Left colon (tissue), 2 donors: ENCODE measurements at regions not wholly inside any gene's neighbourhood (a gene's known extent, or its start where the extent isn't known, plus 50 kb on each side); places are given as distances from the start of the nearest gene placed in this dataset.

Experiments used
- ATAC-seq: fragments of 200-7000 bp; cut with Tn5 transposase; one replicate; pipeline ENCODE4 v1.9.1; 2020; ENCODE audit warnings: mild to moderate bottlenecking, moderate library complexity
- DNase-seq, 2 donors: peaks; one replicate each; pipeline ENCODE4 v3.0.0-alpha.2; 2020
- intact Hi-C, 2 donors: fragments of 100-400 bp; cut with DNase I in 1 of 2; cut with micrococcal nuclease in 1 of 2; formaldehyde crosslinking; loops; one replicate each; pipeline versions ENCODE4 v1.11.2 to v1.14.0; 2022; cut with DNase I, micrococcal nuclease
- donor health status: DM: no; HTN: no; CAD: no.
- donor health status: DM: yes; HTN: yes; CAD: no.

DNA sequence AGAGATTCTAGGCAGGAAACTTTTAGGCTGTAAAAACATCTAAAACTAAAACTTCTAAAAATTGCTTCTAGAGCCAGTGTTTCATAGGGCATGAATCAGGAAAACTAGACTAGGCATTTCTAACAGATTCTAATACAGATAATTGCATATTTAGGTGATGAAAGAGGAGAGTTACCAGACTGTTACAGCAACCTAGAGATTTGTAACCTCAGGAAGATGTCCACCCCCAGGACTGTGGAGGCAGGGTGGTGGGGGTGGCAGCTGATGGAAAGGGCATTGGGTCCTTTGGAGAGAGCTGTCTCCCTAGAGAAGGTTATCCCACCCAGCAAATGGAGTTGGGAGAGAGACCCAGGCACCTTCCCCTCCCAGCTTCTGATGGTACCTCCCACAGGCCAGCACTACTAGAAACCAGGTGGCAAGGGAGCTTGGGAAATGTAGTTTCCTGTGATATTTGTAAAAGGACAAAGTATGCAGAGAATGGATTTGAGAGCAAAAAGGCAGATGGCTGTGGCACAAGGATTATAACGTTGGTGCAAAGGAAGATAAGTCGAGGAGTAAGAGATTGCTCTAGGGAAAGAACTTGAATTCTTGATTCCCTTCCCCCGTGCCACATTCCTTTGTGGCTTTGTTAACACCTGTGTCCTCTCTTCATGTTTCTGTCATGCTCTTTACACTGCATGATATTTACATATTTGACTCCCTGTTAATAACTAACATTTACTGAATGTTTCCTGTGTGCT lies 75.6 kb upstream of the MGAT5 start:
- DNase-seq (no peak), ATAC-seq (no peak)
- intact Hi-C loops: no loop called here

DNA sequence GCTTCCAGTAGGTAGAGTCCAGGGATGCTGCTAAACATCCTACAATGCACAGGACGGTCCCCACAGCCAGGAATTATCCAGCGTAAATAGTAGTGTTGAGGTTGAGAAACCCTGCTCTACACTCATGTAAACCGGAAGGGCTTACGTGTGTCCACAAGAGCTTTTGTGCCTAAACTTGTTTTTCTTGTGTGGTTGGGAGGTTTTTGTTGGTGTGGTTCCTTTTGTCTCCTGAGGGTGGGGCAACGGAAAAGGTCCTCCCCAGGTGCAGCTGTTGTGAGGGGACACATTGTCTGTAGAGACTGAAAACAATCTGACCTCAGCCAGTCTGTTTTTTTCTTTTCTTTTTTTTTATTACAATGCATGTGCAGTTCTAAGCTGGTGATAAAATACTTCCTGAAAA lies 72.7 kb upstream of the MGAT5 start:
- peak; percentile 42 for ATAC-seq
- intact Hi-C loops: no loop called here
- no peak for DNase-seq

DNA sequence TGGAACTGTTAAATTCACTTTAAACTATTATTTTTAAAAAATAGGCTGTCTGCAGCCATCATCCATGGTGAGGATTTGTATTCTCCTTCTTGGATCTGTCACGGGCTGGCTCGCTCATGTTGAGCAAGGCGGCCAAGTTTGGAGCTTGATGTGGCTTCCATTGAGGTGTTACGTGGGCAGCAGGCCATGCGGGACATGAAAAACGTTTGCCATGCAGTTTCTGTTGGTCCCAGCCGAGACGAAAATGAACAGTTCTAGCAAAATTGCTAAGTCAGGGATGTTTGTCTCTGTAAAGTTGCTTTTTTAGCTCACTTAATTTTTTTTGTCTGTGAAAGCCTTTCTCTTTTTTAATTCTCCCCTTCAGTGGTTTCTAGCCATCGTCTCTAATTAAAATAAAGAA lies 70.2 kb upstream of the MGAT5 start:
- ATAC-seq (no peak), DNase-seq (no peak)
- intact Hi-C loops: no loop called here

DNA sequence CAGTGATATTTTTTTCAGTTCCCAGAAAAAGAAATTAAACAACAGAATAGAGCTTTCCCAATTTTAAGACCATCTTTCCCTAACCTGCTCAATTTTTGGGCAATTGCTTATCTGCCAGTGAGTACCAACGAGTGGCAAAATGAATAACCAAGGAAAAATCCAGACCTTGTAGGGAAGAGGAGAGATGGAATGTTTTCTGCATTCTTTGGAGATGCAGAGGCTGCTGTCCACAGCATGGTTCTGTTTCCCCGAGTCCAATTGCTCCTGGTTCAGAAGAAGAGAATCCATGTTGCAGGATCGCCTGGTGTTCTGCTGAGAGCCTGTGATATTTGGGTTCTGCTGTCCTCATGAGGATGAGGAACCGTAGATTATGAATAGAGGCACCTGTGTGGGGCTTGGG lies 68.2 kb upstream of the MGAT5 start:
- ATAC-seq (no peak), DNase-seq (no peak)
- intact Hi-C loops: no loop called here

DNA sequence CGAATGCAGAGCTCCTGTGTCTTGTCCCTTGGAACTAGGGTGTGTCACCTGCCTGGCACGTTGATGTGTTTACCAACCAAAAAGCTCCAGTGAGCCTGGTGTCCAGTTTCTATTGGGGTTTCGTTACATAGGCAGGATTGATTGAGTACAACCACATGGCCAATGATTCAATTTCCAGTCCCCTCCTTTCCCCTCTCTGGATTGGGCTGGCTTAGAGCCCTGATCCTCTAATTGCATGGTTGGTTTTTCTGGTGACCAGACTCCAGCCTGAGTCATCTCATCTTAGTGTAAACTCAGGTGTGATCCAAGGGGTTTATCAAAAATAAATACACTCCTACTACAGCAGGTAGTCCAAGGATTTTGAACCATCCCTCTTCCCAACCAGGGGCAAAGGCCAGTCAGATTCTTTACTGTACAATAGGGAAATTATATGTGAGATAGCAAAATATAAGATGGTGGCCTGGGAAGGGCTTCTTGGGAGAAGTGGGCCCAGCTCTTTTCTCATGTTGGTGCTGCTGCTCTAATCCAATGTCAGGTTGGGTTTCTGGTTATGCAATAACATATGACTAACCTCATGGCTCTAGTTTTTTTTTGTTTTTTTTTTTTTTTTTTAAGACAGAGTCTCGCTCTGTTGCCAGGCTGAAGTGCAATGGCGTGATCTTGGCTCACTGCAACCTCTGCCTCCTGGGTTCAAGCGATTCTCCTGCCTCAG lies 64.7 kb upstream of the MGAT5 start:
- intact Hi-C loops: no loop called here
- peak in 1 of 2 donors; percentile 31 for DNase-seq
- peak; percentile 94 for ATAC-seq

DNA sequence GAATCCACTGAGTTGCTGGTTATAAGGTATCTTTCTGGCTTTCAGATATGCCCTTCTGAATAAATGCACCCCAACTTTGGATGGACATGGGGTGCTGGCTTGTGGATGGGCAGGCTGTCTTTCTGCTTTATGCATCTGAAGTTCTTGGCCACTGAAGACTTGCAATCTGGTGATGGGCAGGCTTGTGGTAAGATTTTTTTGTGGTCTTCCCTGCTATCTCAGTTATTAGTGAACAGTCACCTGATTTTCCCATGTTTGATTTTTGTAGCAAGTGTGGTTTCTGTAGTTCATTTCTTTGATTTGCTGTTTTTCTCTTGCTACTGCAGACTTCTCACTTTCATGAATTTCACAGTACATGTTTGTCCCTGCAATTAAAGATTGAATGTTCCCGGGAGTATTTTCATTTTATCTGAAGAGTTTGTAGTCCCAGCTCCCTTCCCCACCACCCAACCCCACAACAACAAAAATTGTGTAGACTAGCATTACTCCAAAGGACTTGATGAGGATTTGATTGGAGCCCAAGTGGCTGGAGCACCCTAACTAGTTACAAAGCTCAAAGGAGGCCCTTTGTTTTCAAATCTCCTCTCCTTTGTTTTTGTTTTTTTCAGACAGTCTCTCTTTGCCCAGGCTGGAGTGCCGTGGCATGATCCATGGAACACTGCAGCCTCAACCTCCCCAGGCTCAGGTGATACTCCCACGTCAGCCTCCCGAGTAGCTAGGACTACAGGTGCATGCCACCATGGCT lies 63.6 kb upstream of the MGAT5 start:
- no peak for ATAC-seq
- intact Hi-C loops: no loop called here
- DNase-seq: no peak

DNA sequence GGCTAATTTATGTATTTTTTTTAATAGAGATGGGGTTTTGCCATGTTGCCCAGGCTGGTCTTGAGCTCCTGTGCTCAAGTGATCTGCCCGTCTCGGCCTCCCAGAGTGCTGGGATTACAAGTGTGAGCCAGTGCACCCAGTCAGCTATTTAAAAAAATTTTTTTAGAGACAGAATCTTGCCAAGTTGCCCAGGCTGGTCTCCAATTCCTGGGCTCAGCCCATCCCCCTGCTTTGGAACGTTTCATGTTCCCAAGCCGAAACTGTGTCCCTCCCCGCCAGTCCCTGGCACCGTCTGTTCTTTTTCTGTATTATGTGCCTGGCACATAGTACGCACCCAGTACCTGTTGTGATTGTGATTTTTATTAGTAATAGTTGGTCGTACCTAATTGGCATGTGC lies 63.1 kb upstream of the MGAT5 start:
- DNase-seq (no peak), ATAC-seq (no peak)
- intact Hi-C loops: no loop called here

DNA sequence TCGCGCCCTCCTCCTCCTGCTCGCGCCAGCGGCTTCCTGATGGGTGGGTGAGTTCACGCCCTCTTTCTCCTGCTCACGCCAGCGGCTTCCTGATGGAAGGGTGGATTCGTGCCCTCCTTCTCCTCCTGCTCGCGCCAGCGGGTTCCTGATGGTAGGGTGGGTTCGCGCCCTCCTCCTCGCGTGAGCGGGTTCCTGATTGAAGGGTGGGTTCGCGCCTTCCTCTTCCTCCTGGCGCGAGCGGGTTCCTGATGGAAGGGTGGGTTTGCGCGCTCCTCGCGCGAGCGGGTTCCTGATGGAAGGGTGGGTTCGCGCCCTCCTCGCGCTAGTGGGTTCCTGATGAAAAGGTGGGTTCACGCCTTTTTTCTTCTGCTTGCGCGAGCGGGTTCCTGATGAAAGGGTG lies 62.0 kb upstream of the MGAT5 start:
- no peak for ATAC-seq
- no peak for DNase-seq
- intact Hi-C loops: no loop called here

DNA sequence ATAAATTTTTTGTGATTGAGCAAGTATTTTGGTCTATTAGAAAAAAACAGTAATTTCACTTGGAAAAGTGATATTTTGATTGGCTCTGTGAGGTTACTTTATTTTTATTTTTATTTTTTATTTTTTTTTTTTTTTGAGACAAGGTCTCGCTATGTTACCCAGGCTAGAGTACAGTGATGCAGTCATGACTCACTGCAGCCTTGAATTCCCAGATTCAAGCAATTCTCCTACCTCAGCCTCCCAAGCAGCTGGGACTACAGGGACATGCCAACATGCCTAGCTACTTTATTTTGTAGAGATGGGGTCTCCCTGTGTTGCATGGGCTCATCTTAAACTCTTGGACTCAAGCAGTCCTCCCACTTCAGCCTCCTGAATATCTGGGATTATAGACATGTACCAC lies 60.9 kb upstream of the MGAT5 start:
- ATAC-seq (no peak), DNase-seq (no peak)
- intact Hi-C loops: no loop called here

DNA sequence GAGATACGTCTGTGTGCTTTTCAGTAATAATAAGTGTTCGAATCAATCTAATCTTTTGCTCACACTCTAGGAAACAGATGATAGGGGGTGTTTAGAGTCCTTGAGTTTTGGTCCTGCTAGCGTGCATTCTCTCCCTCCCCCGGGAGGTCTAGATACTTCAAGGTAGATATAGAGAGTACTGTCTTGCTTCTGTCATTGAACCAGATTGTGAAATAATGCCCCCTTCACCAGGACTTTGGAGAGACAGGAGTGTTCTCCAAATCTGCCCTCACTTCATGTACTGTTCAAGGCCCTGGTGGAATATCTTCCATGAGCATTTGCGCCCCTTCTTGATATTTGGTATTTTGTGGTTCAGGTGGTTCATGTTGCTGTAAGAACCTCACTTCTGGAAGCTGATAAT lies 59.4 kb upstream of the MGAT5 start:
- intact Hi-C loops: no loop called here
- DNase-seq (no peak), ATAC-seq (no peak)

DNA sequence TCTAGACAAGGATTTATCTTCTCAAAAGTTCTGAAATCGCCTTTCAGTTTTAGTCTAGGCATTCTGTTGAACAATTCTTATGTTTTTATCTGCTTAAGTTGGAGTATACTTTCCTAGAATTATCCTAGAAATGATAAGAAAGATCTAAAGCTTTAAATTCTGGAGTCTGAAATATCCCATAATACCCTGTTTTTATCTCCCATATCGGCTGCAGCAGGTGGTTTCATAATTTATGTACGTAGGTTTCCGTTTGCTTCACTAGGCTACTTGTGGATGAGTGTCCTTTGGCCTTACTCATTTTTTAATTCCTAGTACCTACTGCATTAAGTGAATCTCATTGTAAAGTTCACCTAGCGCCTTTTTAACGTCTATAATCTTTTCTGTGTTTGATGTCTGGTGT lies 58.5 kb upstream of the MGAT5 start:
- ATAC-seq (no peak), DNase-seq (no peak)
- intact Hi-C loops: no loop called here

DNA sequence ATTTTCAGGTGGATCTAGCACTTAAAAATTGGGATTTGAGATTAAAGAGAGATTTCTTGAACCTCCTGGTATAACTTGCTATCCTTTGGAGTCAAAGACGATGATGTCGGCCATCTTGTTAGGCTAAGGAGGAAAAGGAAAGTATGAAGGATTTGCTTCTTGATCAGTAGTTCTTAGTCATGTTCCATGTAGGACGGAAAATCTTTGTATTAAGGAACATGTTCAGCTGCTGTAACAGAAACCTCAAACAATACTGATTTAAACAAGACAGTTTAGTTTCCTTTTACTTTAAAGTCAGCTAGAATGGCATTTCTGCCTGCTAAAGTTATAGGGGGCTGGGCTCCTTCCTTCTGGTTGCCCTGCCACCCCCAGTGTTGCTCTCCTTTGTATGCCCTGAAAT lies 56.4 kb upstream of the MGAT5 start:
- DNase-seq: no peak
- no peak for ATAC-seq
- intact Hi-C loops: no loop called here

DNA sequence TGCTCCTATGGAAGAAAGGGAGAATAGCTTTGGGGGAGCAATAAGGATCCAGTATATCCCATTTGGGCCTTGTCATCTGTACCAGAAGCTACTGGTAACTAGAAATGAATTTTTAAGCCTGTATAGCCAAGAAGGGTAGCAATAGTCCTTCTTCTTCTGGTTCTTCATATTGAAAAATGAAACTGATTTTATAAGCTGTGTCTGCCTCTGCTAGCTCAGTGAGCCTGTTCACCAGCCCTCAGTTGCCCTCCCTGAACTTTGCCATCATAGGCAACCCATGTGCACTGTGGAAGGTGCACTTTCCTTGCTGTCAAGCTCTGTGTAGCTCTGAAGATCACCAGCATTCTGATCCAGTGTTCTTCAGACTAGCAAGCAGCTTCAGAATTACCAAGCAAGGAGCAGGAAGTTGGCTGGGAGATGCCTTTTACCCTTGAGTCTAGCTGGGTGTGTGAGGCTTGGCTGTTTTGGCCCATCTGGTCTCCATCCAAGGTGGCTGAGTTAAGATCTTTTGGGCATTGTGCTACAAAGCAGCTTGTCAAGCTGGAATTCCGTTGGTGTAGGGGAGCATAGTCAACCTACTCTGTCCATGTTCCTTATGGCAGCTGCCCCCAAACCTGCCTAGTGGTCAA lies 55.8 kb upstream of the MGAT5 start:
- intact Hi-C loops: no loop called here
- ATAC-seq (peak; percentile 43), DNase-seq (no peak)

DNA sequence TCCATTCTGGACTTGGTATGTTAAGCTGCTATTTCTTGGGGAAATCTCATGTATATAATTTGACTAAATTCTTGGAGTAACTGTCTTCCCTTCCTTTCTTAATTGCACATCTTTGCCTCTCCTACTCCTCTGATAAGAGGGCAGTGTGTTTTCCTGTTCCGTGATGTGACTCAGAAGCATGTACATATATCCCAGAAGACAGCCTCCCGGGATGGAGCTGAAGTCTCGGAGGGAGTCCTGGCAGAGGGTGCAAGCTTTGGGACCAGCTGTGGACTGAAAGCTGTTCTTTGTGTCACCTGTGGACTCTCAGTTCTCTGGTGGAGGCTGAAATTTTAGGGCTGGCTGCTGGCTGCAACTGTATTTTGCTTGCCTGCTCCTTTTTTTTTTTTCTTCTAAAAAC lies 54.7 kb upstream of the MGAT5 start:
- intact Hi-C loops: no loop called here
- ATAC-seq (no peak), DNase-seq (no peak)

DNA sequence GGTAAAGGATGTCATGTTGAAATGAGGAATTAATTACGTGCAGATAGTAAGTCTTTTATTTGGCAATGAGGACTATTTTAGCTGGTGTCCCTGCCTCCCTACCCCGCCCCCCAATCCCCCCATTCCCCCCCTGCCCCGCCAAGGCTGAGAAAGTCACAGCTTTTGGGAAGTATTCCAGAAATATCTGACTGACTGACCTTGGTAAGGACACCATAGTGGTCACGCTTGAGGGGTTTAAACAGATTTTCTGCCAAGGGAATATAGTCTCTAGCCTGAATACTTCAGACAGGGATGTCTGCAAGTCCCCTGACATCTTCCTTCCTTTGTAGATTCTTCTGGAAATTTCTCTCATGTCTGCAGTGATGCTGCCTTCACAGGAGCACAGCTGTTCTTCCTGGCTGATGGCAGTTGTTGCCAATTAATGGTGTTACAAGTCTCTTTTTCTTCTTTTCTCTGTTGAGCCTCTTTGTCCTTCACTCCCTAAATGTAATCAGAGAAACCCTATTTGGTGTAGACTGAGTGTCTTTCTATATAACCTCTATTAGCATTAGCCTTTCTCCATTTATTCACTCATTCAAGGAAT lies 53.7 kb upstream of the MGAT5 start:
- DNase-seq (no peak), ATAC-seq (no peak)
- intact Hi-C loops: no loop called here

DNA sequence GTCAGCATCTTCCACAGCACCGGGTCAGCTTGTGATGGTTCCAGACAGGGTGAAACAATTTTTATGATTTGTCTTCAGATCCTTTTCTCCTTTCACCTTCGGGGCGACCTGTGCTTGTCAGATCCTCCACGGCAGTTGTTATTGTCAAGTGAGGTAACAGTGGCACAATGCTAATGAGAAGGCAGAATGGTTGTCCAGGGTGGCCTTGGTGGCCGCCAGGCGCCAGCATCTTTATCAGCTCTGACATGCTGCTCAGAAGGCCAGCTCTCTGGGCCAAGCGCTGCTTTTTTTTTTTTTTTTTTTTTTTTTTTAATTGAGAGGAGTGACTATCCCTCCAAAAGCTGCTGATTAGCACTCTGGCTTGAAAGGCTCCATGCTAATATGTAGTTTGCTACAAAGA lies 52.3 kb upstream of the MGAT5 start:
- ATAC-seq: no peak

DNA sequence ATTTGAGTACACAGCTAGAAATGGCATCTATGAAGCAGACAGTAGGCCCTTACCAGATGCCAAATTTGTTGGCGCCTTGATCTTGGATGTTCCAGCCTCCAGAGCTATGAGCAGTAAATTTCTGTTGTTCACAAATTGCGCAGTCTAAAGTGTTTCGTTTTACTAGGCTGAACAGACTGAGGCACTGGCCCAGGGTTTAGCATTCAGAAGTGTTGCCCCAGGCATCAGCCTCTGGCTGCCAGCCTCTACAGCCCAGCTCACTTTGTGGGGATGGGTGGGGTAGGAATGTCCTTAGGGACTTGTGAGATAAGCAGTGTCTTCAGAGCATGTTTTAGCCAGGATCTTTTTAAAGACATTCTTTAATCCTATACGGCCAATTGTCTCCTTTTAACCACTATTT lies 51.5 kb upstream of the MGAT5 start:
- no peak for ATAC-seq
- DNase-seq: no peak
- intact Hi-C loops: no loop called here

More for the DNA sequence above, 52.3 kb upstream of the MGAT5 start:
- intact Hi-C loops: no loop called here
- DNase-seq: no peak

DNA sequence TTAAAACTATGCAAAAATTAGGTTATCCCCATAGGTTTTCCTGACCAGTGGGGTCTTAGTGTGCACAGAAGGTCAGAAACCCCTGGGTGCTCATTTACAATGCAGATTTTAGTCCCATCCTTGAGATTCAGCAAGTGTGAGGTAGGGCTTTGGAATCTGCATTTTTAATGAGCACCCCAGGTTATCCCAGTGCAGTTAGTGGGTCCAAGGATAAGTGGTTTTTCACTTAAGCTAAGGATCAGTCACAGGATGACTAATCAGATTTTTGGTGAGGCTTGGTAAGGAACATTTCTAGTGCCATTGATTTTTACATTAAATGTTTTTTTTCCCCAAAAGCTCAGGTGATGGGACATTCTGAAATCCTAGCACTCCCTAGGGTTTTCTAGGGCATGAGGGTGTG lies 50.7 kb upstream of the MGAT5 start:
- intact Hi-C loops: no loop called here
- ATAC-seq: no peak
- no peak for DNase-seq
